Panc1 (cell line): ENCODE measurements at regions not wholly inside any gene's neighbourhood (a gene's known extent, or its start where the extent isn't known, plus 50 kb on each side); places are given as distances from the start of the nearest gene placed in this dataset.

Experiments
- POLR2AphosphoS5 ChIP-seq: IDR thresholded peaks from 2 replicates; pipeline ENCODE4 v1.6.1; 2012; ENCODE audit warnings: mild to moderate bottlenecking, low read depth, low read length, moderate library complexity
- SIN3A ChIP-seq: IDR thresholded peaks from 2 replicates; pipeline ENCODE4 v1.6.1; 2012; ENCODE audit warnings: low read depth, mild to moderate bottlenecking, low read length, moderate library complexity, borderline replicate concordance; ENCODE audit not compliant: insufficient read depth
- TCF7L2 ChIP-seq: IDR thresholded peaks from 2 replicates; pipeline ENCODE4 v1.6.1; 2011; ENCODE audit warnings: mild to moderate bottlenecking, low read depth, low read length, inconsistent platforms
- TF ChIP-seq, protein P1 (sequence below): fragments of 450-650 bp; IDR thresholded peaks from 2 replicates; pipeline ENCODE4 v1.5.1; 2017; ENCODE audit warnings: mild to moderate bottlenecking
- TF ChIP-seq, protein P2 (sequence below), 2 experiments: IDR thresholded peaks; 2 replicates each; pipeline ENCODE4 v1.6.1; 2011 to 2012; ENCODE audit warnings: low read depth in 2 of 2, control low read depth in 1 of 2, low read length in 1 of 2, mild to moderate bottlenecking in 1 of 2, moderate library complexity in 1 of 2; ENCODE audit not compliant: insufficient read depth in 1 of 2

DNA sequence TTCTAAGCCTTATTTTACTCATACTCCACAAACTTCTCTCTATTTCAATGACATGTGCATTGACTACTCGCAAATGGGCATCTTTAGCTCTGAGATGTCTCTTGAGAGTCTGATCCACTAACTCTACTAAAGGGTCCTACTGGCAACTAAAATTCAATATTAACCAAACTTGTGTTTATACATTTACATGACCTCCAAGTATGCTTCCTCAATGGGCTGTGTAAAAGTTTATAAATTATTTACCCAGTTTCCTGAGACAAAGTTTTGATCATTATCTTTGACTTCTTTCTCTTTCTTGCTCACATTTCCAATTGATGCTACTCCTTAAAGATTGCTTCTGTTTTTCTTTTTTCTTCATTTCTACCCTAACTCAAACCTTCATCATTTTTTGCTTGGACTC lies 510.1 kb upstream of the DAB2 start:
- TF ChIP-seq, protein P1, sequence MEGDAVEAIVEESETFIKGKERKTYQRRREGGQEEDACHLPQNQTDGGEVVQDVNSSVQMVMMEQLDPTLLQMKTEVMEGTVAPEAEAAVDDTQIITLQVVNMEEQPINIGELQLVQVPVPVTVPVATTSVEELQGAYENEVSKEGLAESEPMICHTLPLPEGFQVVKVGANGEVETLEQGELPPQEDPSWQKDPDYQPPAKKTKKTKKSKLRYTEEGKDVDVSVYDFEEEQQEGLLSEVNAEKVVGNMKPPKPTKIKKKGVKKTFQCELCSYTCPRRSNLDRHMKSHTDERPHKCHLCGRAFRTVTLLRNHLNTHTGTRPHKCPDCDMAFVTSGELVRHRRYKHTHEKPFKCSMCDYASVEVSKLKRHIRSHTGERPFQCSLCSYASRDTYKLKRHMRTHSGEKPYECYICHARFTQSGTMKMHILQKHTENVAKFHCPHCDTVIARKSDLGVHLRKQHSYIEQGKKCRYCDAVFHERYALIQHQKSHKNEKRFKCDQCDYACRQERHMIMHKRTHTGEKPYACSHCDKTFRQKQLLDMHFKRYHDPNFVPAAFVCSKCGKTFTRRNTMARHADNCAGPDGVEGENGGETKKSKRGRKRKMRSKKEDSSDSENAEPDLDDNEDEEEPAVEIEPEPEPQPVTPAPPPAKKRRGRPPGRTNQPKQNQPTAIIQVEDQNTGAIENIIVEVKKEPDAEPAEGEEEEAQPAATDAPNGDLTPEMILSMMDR = no peak
- TF ChIP-seq TCF7L2 = no peak
- TF ChIP-seq, protein P2, sequence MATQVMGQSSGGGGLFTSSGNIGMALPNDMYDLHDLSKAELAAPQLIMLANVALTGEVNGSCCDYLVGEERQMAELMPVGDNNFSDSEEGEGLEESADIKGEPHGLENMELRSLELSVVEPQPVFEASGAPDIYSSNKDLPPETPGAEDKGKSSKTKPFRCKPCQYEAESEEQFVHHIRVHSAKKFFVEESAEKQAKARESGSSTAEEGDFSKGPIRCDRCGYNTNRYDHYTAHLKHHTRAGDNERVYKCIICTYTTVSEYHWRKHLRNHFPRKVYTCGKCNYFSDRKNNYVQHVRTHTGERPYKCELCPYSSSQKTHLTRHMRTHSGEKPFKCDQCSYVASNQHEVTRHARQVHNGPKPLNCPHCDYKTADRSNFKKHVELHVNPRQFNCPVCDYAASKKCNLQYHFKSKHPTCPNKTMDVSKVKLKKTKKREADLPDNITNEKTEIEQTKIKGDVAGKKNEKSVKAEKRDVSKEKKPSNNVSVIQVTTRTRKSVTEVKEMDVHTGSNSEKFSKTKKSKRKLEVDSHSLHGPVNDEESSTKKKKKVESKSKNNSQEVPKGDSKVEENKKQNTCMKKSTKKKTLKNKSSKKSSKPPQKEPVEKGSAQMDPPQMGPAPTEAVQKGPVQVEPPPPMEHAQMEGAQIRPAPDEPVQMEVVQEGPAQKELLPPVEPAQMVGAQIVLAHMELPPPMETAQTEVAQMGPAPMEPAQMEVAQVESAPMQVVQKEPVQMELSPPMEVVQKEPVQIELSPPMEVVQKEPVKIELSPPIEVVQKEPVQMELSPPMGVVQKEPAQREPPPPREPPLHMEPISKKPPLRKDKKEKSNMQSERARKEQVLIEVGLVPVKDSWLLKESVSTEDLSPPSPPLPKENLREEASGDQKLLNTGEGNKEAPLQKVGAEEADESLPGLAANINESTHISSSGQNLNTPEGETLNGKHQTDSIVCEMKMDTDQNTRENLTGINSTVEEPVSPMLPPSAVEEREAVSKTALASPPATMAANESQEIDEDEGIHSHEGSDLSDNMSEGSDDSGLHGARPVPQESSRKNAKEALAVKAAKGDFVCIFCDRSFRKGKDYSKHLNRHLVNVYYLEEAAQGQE (IDR thresholded peaks at IDR 0.05; ENCODE audit: insufficient read depth in 1 of 2, low read depth in 2 of 2, low read length in 1 of 2) = no peak
- TF ChIP-seq POLR2AphosphoS5 = no peak
- TF ChIP-seq SIN3A = no peak
